ENCODE measurements at regions not wholly inside any gene's neighbourhood (a gene's known extent, or its start where the extent isn't known, plus 50 kb on each side); places are given as distances from the start of the nearest gene placed in this dataset.

- H3K27me3 Mint-ChIP-seq (ENCODE audit: low read depth), result no peaks in the 10 kb centered on the region
- CTCF ChIA-PET, result no interaction called here
- intact Hi-C loops (cut with micrococcal nuclease), result no loop called here
- no peak overlapping the region for H3K4me3 Mint-ChIP-seq
- H3K9me3 Mint-ChIP-seq, result no peaks in the 10 kb centered on the region
- H3K27ac Mint-ChIP-seq, result no peak overlapping the region
- no peaks in the 10 kb centered on the region for H3K4me1 Mint-ChIP-seq (ENCODE audit: low read depth)
- DNase-seq, result no peak
- H3K36me3 Mint-ChIP-seq (ENCODE audit: low read depth), result no peaks in the 10 kb centered on the region
These were observed 507.6 kb downstream of the HAO1 start for GRCh38 chr20:7432612-7433011.

- Mint-ChIP-seq H3K27ac (no peak overlapping the region), H3K9me3 (peaks cover 2% of the 10 kb centered on the region), H3K4me1 (ENCODE audit: low read depth) (no peaks in the 10 kb centered on the region), H3K36me3 (ENCODE audit: low read depth) (no peaks in the 10 kb centered on the region), H3K4me3 (no peak overlapping the region), H3K27me3 (ENCODE audit: low read depth) (no peaks in the 10 kb centered on the region)
- DNase-seq, result no peak
- CTCF ChIA-PET, result interaction anchor here (0.7 kb wide), 1 partner anchor 387 kb away, joined by 3 read pairs; no protein-coding TSS in a partner anchor
- intact Hi-C loops (cut with micrococcal nuclease), result no loop called here
These were observed 502.9 kb downstream of the HAO1 start for GRCh38 chr20:7437311-7437710.

GRCh38 chr20:7449269-7449668 lies 491.0 kb downstream of the HAO1 start:
- no peaks in the 10 kb centered on the region for H3K4me1 Mint-ChIP-seq (ENCODE audit: low read depth)
- H3K36me3 Mint-ChIP-seq (ENCODE audit: low read depth), result no peaks in the 10 kb centered on the region
- H3K4me3 Mint-ChIP-seq, result no peak overlapping the region
- peaks cover 2% of the 10 kb centered on the region for H3K9me3 Mint-ChIP-seq
- H3K27me3 Mint-ChIP-seq (ENCODE audit: low read depth), result no peaks in the 10 kb centered on the region
- CTCF ChIA-PET, result no interaction called here
- no peak for DNase-seq
- intact Hi-C loops (cut with micrococcal nuclease), result no loop called here
- H3K27ac Mint-ChIP-seq, result no peak overlapping the region

GRCh38 chr20:7452890-7453289 lies 487.4 kb downstream of the HAO1 start:
- no peaks in the 10 kb centered on the region for H3K36me3 Mint-ChIP-seq (ENCODE audit: low read depth)
- intact Hi-C loops (cut with micrococcal nuclease), result no loop called here
- no peak for DNase-seq
- no peaks in the 10 kb centered on the region for H3K4me1 Mint-ChIP-seq (ENCODE audit: low read depth)
- H3K4me3 Mint-ChIP-seq, result no peak overlapping the region
- H3K27ac Mint-ChIP-seq, result no peak overlapping the region
- no peaks in the 10 kb centered on the region for H3K9me3 Mint-ChIP-seq
- no peaks in the 10 kb centered on the region for H3K27me3 Mint-ChIP-seq (ENCODE audit: low read depth)
- CTCF ChIA-PET, result no interaction called here

- Mint-ChIP-seq H3K27me3 (ENCODE audit: low read depth) (no peaks in the 10 kb centered on the region), H3K4me3 (no peak overlapping the region), H3K4me1 (ENCODE audit: low read depth) (no peaks in the 10 kb centered on the region), H3K9me3 (peaks cover 3% of the 10 kb centered on the region), H3K27ac (no peak overlapping the region), H3K36me3 (ENCODE audit: low read depth) (no peaks in the 10 kb centered on the region)
- intact Hi-C loops (cut with micrococcal nuclease), result no loop called here
- DNase-seq, result no peak
- CTCF ChIA-PET, result no interaction called here
These were observed 486.2 kb downstream of the HAO1 start for GRCh38 chr20:7454047-7454446.

- no peak overlapping the region for H3K4me3 Mint-ChIP-seq
- intact Hi-C loops (cut with micrococcal nuclease), result no loop called here
- H3K4me1 Mint-ChIP-seq (ENCODE audit: low read depth), result no peaks in the 10 kb centered on the region
- H3K9me3 Mint-ChIP-seq, result peaks cover 3% of the 10 kb centered on the region
- no peaks in the 10 kb centered on the region for H3K27me3 Mint-ChIP-seq (ENCODE audit: low read depth)
- CTCF ChIA-PET, result no interaction called here
- H3K36me3 Mint-ChIP-seq (ENCODE audit: low read depth), result no peaks in the 10 kb centered on the region
- no peak for DNase-seq
- no peak overlapping the region for H3K27ac Mint-ChIP-seq
These were observed 481.8 kb downstream of the HAO1 start for GRCh38 chr20:7458459-7458858.

GRCh38 chr20:7459083-7459482 lies 481.2 kb downstream of the HAO1 start:
- H3K36me3 Mint-ChIP-seq (ENCODE audit: low read depth), result no peaks in the 10 kb centered on the region
- peaks cover 3% of the 10 kb centered on the region for H3K9me3 Mint-ChIP-seq
- H3K4me1 Mint-ChIP-seq (ENCODE audit: low read depth), result no peaks in the 10 kb centered on the region
- no peak for DNase-seq
- no peak overlapping the region for H3K4me3 Mint-ChIP-seq
- CTCF ChIA-PET, result no interaction called here
- intact Hi-C loops (cut with micrococcal nuclease), result no loop called here
- H3K27ac Mint-ChIP-seq, result no peak overlapping the region
- no peaks in the 10 kb centered on the region for H3K27me3 Mint-ChIP-seq (ENCODE audit: low read depth)

GRCh38 chr20:7463290-7463689 lies 477.0 kb downstream of the HAO1 start:
- DNase-seq, result no peak
- H3K4me1 Mint-ChIP-seq (ENCODE audit: low read depth), result no peaks in the 10 kb centered on the region
- peaks cover 11% of the 10 kb centered on the region for H3K9me3 Mint-ChIP-seq
- CTCF ChIA-PET, result no interaction called here
- H3K27me3 Mint-ChIP-seq (ENCODE audit: low read depth), result no peaks in the 10 kb centered on the region
- no peaks in the 10 kb centered on the region for H3K36me3 Mint-ChIP-seq (ENCODE audit: low read depth)
- no peak overlapping the region for H3K27ac Mint-ChIP-seq
- intact Hi-C loops (cut with micrococcal nuclease), result no loop called here
- H3K4me3 Mint-ChIP-seq, result no peak overlapping the region

GRCh38 chr20:7470912-7471311 lies 469.3 kb downstream of the HAO1 start:
- Mint-ChIP-seq H3K36me3 (ENCODE audit: low read depth) (no peaks in the 10 kb centered on the region), H3K4me3 (no peak overlapping the region), H3K9me3 (peaks cover 9% of the 10 kb centered on the region), H3K27me3 (ENCODE audit: low read depth) (no peaks in the 10 kb centered on the region), H3K4me1 (ENCODE audit: low read depth) (no peaks in the 10 kb centered on the region), H3K27ac (no peak overlapping the region)
- CTCF ChIA-PET, result interaction anchor here (0.7 kb wide), 1 partner anchor 768 kb away, joined by 3 read pairs; no protein-coding TSS in a partner anchor
- DNase-seq, result no peak
- intact Hi-C loops (cut with micrococcal nuclease), result no loop called here

GRCh38 chr20:7490288-7490687 lies 450.0 kb downstream of the HAO1 start:
- intact Hi-C loops (cut with micrococcal nuclease), result no loop called here
- Mint-ChIP-seq H3K36me3 (ENCODE audit: low read depth) (no peaks in the 10 kb centered on the region), H3K27ac (no peak overlapping the region), H3K4me3 (no peak overlapping the region), H3K9me3 (peaks cover 18% of the 10 kb centered on the region), H3K4me1 (ENCODE audit: low read depth) (no peaks in the 10 kb centered on the region), H3K27me3 (ENCODE audit: low read depth) (no peaks in the 10 kb centered on the region)
- no peak for DNase-seq
- CTCF ChIA-PET, result no interaction called here

- no peaks in the 10 kb centered on the region for H3K4me1 Mint-ChIP-seq (ENCODE audit: low read depth)
- H3K27me3 Mint-ChIP-seq (ENCODE audit: low read depth), result no peaks in the 10 kb centered on the region
- H3K27ac Mint-ChIP-seq, result no peak overlapping the region
- H3K4me3 Mint-ChIP-seq, result no peak overlapping the region
- H3K36me3 Mint-ChIP-seq (ENCODE audit: low read depth), result no peaks in the 10 kb centered on the region
- intact Hi-C loops (cut with micrococcal nuclease), result no loop called here
- H3K9me3 Mint-ChIP-seq, result peaks cover 18% of the 10 kb centered on the region
- CTCF ChIA-PET, result interaction anchor here (0.6 kb wide), 1 partner anchor 1415 kb away, joined by 5 read pairs; no protein-coding TSS in a partner anchor
- no peak for DNase-seq
These were observed 448.0 kb downstream of the HAO1 start for GRCh38 chr20:7492257-7492656.

GRCh38 chr20:7493311-7493710 lies 446.9 kb downstream of the HAO1 start:
- H3K36me3 Mint-ChIP-seq (ENCODE audit: low read depth), result no peaks in the 10 kb centered on the region
- CTCF ChIA-PET, result no interaction called here
- H3K4me1 Mint-ChIP-seq (ENCODE audit: low read depth), result no peaks in the 10 kb centered on the region
- intact Hi-C loops (cut with micrococcal nuclease), result no loop called here
- no peaks in the 10 kb centered on the region for H3K27me3 Mint-ChIP-seq (ENCODE audit: low read depth)
- H3K4me3 Mint-ChIP-seq, result no peak overlapping the region
- H3K9me3 Mint-ChIP-seq, result peaks cover 18% of the 10 kb centered on the region
- no peak overlapping the region for H3K27ac Mint-ChIP-seq
- DNase-seq, result no peak

- H3K27me3 Mint-ChIP-seq (ENCODE audit: low read depth), result no peaks in the 10 kb centered on the region
- no peak overlapping the region for H3K27ac Mint-ChIP-seq
- no peaks in the 10 kb centered on the region for H3K4me1 Mint-ChIP-seq (ENCODE audit: low read depth)
- DNase-seq, result no peak
- CTCF ChIA-PET, result no interaction called here
- no peak overlapping the region for H3K4me3 Mint-ChIP-seq
- H3K36me3 Mint-ChIP-seq (ENCODE audit: low read depth), result no peaks in the 10 kb centered on the region
- intact Hi-C loops (cut with micrococcal nuclease), result no loop called here
- peaks cover 17% of the 10 kb centered on the region for H3K9me3 Mint-ChIP-seq
These were observed 443.8 kb downstream of the HAO1 start for GRCh38 chr20:7496394-7496991.
